ENCODE measurements at regions not wholly inside any gene's neighbourhood (a gene's known extent, or its start where the extent isn't known, plus 50 kb on each side); places are given as distances from the start of the nearest gene placed in this dataset.

GRCh38 chr6:133631421-133631820 is 257.5 kb upstream of the TCF21 start:
- TF ChIP-seq ZNF202 (tag by site-specific recombination; IDR thresholded peaks at IDR 0.05; ENCODE audit: borderline replicate concordance) = no peak
- no peak for TF ChIP-seq ZNF558 (tag by site-specific recombination; IDR thresholded peaks at IDR 0.05)
- ChIA-PET POLR2A (interaction anchor here (1.0 kb wide), 1 partner anchor 13 kb away, joined by 8 read pairs; no protein-coding TSS in a partner anchor), CTCF (interaction anchor here (0.5 to 1.3 kb wide), 4 partner anchors 51 to 683 kb away, joined by 3 to 4 read pairs (median 3); no protein-coding TSS in a partner anchor)
- Histone ChIP-seq H3K9me3 (ENCODE audit: control insufficient read depth, insufficient read depth, low read depth, low read length) (no peaks in the 10 kb centered on the region), H3K4me3 (ENCODE audit: low read depth, low read length) (no peak overlapping the region), H3K27ac (ENCODE audit: extremely low read depth, low read depth, low read length) (no peak overlapping the region), H3K4me1 (ENCODE audit: control insufficient read depth, insufficient read depth, low read length) (no peaks in the 10 kb centered on the region; the same call in 1 of the 2 replicates), H3K36me3 (ENCODE audit: control insufficient read depth in 2 of 2, insufficient read depth in 1 of 2, low read length in 2 of 2) (no peaks in the 10 kb centered on the region)

GRCh38 chr6:133632206-133632605 is 256.7 kb upstream of the TCF21 start:
- Histone ChIP-seq H3K27ac (ENCODE audit: extremely low read depth, low read depth, low read length) (no peak overlapping the region), H3K36me3 (ENCODE audit: control insufficient read depth in 2 of 2, insufficient read depth in 1 of 2, low read length in 2 of 2) (no peaks in the 10 kb centered on the region), H3K9me3 (ENCODE audit: control insufficient read depth, insufficient read depth, low read depth, low read length) (no peaks in the 10 kb centered on the region), H3K4me3 (ENCODE audit: low read depth, low read length) (no peak overlapping the region), H3K4me1 (ENCODE audit: control insufficient read depth, insufficient read depth, low read length) (no peaks in the 10 kb centered on the region; the same call in 1 of the 2 replicates)
- TF ChIP-seq ZNF26 (tag by site-specific recombination; IDR thresholded peaks at IDR 0.05) = no peak
- TF ChIP-seq ZNF645 (tag by site-specific recombination; IDR thresholded peaks at IDR 0.05) = no peak
- TF ChIP-seq PRDM4 (tag by site-specific recombination; IDR thresholded peaks at IDR 0.05) = peak; percentile 33; the same call in 1 of the 2 replicates
- ChIA-PET CTCF (interaction anchor here (0.5 to 1.3 kb wide), 6 partner anchors 10 to 682 kb away, joined by 3 to 6 read pairs (median 3); no protein-coding TSS in a partner anchor), POLR2A (interaction anchor here (1.0 kb wide), 1 partner anchor 12 kb away, joined by 8 read pairs; no protein-coding TSS in a partner anchor)

GRCh38 chr6:133632906-133633305 is 256.0 kb upstream of the TCF21 start:
- TF ChIP-seq ZSCAN5A (tag by site-specific recombination; IDR thresholded peaks at IDR 0.05) (no peak), SCRT2 (tag by site-specific recombination; IDR thresholded peaks at IDR 0.05) (peak; percentile 68)
- ChIA-PET POLR2A (no interaction called here), CTCF (interaction anchor here (0.8 to 1.3 kb wide), 4 partner anchors 11 to 288 kb away, joined by 3 to 6 read pairs (median 3); no protein-coding TSS in a partner anchor)
- no peak overlapping the region for H3K27ac ChIP-seq (ENCODE audit: extremely low read depth, low read depth, low read length)
- H3K9me3 ChIP-seq (ENCODE audit: control insufficient read depth, insufficient read depth, low read depth, low read length) = no peaks in the 10 kb centered on the region
- no peaks in the 10 kb centered on the region for H3K36me3 ChIP-seq (ENCODE audit: control insufficient read depth in 2 of 2, insufficient read depth in 1 of 2, low read length in 2 of 2)
- no peaks in the 10 kb centered on the region; the same call in 1 of the 2 replicates for H3K4me1 ChIP-seq (ENCODE audit: control insufficient read depth, insufficient read depth, low read length)
- H3K4me3 ChIP-seq (ENCODE audit: low read depth, low read length) = no peak overlapping the region

GRCh38 chr6:133634474-133634873 is 254.4 kb upstream of the TCF21 start:
- no peaks in the 10 kb centered on the region for H3K36me3 ChIP-seq (ENCODE audit: control insufficient read depth in 2 of 2, insufficient read depth in 1 of 2, low read length in 2 of 2)
- POLR2A ChIA-PET = no interaction called here
- no peaks in the 10 kb centered on the region; the same call in 1 of the 2 replicates for H3K4me1 ChIP-seq (ENCODE audit: control insufficient read depth, insufficient read depth, low read length)
- no peak overlapping the region for H3K27ac ChIP-seq (ENCODE audit: extremely low read depth, low read depth, low read length)
- H3K4me3 ChIP-seq (ENCODE audit: low read depth, low read length) = no peak overlapping the region
- CTCF ChIA-PET = interaction anchor here (1.3 kb wide), 1 partner anchor 10 kb away, joined by 3 read pairs; no protein-coding TSS in a partner anchor
- H3K9me3 ChIP-seq (ENCODE audit: control insufficient read depth, insufficient read depth, low read depth, low read length) = no peaks in the 10 kb centered on the region
- no peak for TF ChIP-seq ZNF791 (tag by site-specific recombination; IDR thresholded peaks at IDR 0.05)
- TF ChIP-seq IKZF3 (tag by site-specific recombination; IDR thresholded peaks at IDR 0.05) = no peak
- TF ChIP-seq YY2 (tag by site-specific recombination; IDR thresholded peaks at IDR 0.05) = no peak
- TF ChIP-seq ZNF133 (tag by site-specific recombination; IDR thresholded peaks at IDR 0.05) = no peak
- TF ChIP-seq CTCF (tag by site-specific recombination; IDR thresholded peaks at IDR 0.05) = no peak
- TF ChIP-seq ZNF670 (tag by site-specific recombination; IDR thresholded peaks at IDR 0.05; ENCODE audit: low read depth) = no peak
- TF ChIP-seq ZNF560 (tag by site-specific recombination; IDR thresholded peaks at IDR 0.05; ENCODE audit: borderline replicate concordance) = no peak
- no peak for TF ChIP-seq ZNF704 (tag by site-specific recombination; IDR thresholded peaks at IDR 0.05)
- no peak for TF ChIP-seq ZNF426 (tag by site-specific recombination; IDR thresholded peaks at IDR 0.05)
- no peak for TF ChIP-seq ZNF660 (tag by site-specific recombination; IDR thresholded peaks at IDR 0.05)
- TF ChIP-seq ZBTB1 (tag by site-specific recombination; IDR thresholded peaks at IDR 0.05) = no peak

Data from HEK293 (cell line).